Nephron progenitor cell (in vitro differentiated cells): ENCODE measurements at regions not wholly inside any gene's neighbourhood (a gene's known extent, or its start where the extent isn't known, plus 50 kb on each side); places are given as distances from the start of the nearest gene placed in this dataset.

Experiments used
- DNase-seq: peaks from one replicate; pipeline ENCODE4 v3.0.0; 2021
- H3K27ac Mint-ChIP-seq: 2 replicates; pipeline ENCODE4 v1.8.0; 2021; ENCODE audit warnings: mild to moderate bottlenecking, moderate library complexity, mixed read lengths
- H3K27me3 Mint-ChIP-seq: 2 replicates; pipeline ENCODE4 v1.8.0; 2021; ENCODE audit warnings: mild to moderate bottlenecking, low read depth, mixed read lengths; ENCODE audit not compliant: poor library complexity
- H3K36me3 Mint-ChIP-seq: 2 replicates; pipeline ENCODE4 v1.8.0; 2021; ENCODE audit warnings: low read depth, mixed read lengths
- H3K4me1 Mint-ChIP-seq: 2 replicates; pipeline ENCODE4 v1.8.0; 2021; ENCODE audit warnings: mixed read lengths
- H3K4me3 Mint-ChIP-seq: 2 replicates; pipeline ENCODE4 v1.8.0; 2021; ENCODE audit warnings: mild to moderate bottlenecking, moderate library complexity, mixed read lengths
- H3K9me3 Mint-ChIP-seq: 2 replicates; pipeline ENCODE4 v1.8.0; 2021; ENCODE audit warnings: mild to moderate bottlenecking, moderate library complexity, mixed read lengths
- CTCF ChIP-seq: fragments of 200-600 bp; sonication (generic); IDR thresholded peaks from 2 replicates; pipeline ENCODE4 v1.5.0; 2021; ENCODE audit warnings: antibody characterized with exemption

GRCh38 chr2:185891403-185891802 lies 152.8 kb downstream of the FSIP2 start:
- Mint-ChIP-seq H3K4me3 (no peak overlapping the region), H3K9me3 (no peaks in the 10 kb centered on the region), H3K27ac (no peak overlapping the region), H3K4me1 (no peaks in the 10 kb centered on the region), H3K27me3 (no peaks in the 10 kb centered on the region), H3K36me3 (no peaks in the 10 kb centered on the region)
- DNase-seq, result no peak
- no peak for TF ChIP-seq CTCF

- no peak for TF ChIP-seq CTCF
- no peak for DNase-seq
- no peaks in the 10 kb centered on the region for H3K9me3 Mint-ChIP-seq
- no peaks in the 10 kb centered on the region for H3K27me3 Mint-ChIP-seq
- H3K4me1 Mint-ChIP-seq, result no peaks in the 10 kb centered on the region
- H3K36me3 Mint-ChIP-seq, result no peaks in the 10 kb centered on the region
- no peak overlapping the region for H3K27ac Mint-ChIP-seq
- H3K4me3 Mint-ChIP-seq, result no peak overlapping the region
Measured at GRCh38 chr2:185891804-185892411, 153.3 kb downstream of the FSIP2 start.

- TF ChIP-seq CTCF, result no peak
- DNase-seq, result no peak
- Mint-ChIP-seq H3K9me3 (no peaks in the 10 kb centered on the region), H3K4me1 (no peaks in the 10 kb centered on the region), H3K36me3 (no peaks in the 10 kb centered on the region), H3K4me3 (no peak overlapping the region), H3K27me3 (no peaks in the 10 kb centered on the region), H3K27ac (no peak overlapping the region)
Measured at GRCh38 chr2:185892484-185892883, 153.9 kb downstream of the FSIP2 start.

- Mint-ChIP-seq H3K4me1 (no peaks in the 10 kb centered on the region), H3K36me3 (no peaks in the 10 kb centered on the region), H3K27ac (no peak overlapping the region), H3K27me3 (no peaks in the 10 kb centered on the region), H3K4me3 (no peak overlapping the region), H3K9me3 (no peaks in the 10 kb centered on the region)
- no peak for DNase-seq
- no peak for TF ChIP-seq CTCF
Measured at GRCh38 chr2:185894223-185894622, 155.6 kb downstream of the FSIP2 start.

GRCh38 chr2:185895828-185896693 lies 157.5 kb downstream of the FSIP2 start:
- no peak overlapping the region for H3K27ac Mint-ChIP-seq
- TF ChIP-seq CTCF, result no peak
- no peaks in the 10 kb centered on the region for H3K4me1 Mint-ChIP-seq
- H3K9me3 Mint-ChIP-seq, result no peaks in the 10 kb centered on the region
- peaks cover 4% of the 10 kb centered on the region for H3K27me3 Mint-ChIP-seq
- DNase-seq, result no peak
- no peak overlapping the region for H3K4me3 Mint-ChIP-seq
- H3K36me3 Mint-ChIP-seq, result no peaks in the 10 kb centered on the region
